ENCODE measurements at regions not wholly inside any gene's neighbourhood (a gene's known extent, or its start where the extent isn't known, plus 50 kb on each side); places are given as distances from the start of the nearest gene placed in this dataset.

- TF ChIP-seq, protein P1, sequence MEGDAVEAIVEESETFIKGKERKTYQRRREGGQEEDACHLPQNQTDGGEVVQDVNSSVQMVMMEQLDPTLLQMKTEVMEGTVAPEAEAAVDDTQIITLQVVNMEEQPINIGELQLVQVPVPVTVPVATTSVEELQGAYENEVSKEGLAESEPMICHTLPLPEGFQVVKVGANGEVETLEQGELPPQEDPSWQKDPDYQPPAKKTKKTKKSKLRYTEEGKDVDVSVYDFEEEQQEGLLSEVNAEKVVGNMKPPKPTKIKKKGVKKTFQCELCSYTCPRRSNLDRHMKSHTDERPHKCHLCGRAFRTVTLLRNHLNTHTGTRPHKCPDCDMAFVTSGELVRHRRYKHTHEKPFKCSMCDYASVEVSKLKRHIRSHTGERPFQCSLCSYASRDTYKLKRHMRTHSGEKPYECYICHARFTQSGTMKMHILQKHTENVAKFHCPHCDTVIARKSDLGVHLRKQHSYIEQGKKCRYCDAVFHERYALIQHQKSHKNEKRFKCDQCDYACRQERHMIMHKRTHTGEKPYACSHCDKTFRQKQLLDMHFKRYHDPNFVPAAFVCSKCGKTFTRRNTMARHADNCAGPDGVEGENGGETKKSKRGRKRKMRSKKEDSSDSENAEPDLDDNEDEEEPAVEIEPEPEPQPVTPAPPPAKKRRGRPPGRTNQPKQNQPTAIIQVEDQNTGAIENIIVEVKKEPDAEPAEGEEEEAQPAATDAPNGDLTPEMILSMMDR (IDR thresholded peaks at IDR 0.05; ENCODE audit: insufficient read depth, low read depth, low read length), result no peak
- no peak for TF ChIP-seq EZH2 (IDR thresholded peaks at IDR 0.05; ENCODE audit: insufficient read depth, low read length)
Observed at GRCh38 chr3:96678325-96678724, 136.1 kb upstream of the EPHA6 start.

Measured in astrocyte (in vitro differentiated cells and primary cell).